ENCODE measurements at regions not wholly inside any gene's neighbourhood (a gene's known extent, or its start where the extent isn't known, plus 50 kb on each side); places are given as distances from the start of the nearest gene placed in this dataset.

GRCh38 chr1:104073463-104073902 is 323.8 kb downstream of the AMY1C start:
- POLR2A ChIA-PET, result no interaction called here
- no peak overlapping the region for H3K27ac Mint-ChIP-seq
- TF ChIP-seq EZH2 (IDR thresholded peaks at IDR 0.05; ENCODE audit: borderline replicate concordance, insufficient read depth, low read depth, low read length, poor library complexity, severe bottlenecking), result no peak
- TF ChIP-seq, protein P1, sequence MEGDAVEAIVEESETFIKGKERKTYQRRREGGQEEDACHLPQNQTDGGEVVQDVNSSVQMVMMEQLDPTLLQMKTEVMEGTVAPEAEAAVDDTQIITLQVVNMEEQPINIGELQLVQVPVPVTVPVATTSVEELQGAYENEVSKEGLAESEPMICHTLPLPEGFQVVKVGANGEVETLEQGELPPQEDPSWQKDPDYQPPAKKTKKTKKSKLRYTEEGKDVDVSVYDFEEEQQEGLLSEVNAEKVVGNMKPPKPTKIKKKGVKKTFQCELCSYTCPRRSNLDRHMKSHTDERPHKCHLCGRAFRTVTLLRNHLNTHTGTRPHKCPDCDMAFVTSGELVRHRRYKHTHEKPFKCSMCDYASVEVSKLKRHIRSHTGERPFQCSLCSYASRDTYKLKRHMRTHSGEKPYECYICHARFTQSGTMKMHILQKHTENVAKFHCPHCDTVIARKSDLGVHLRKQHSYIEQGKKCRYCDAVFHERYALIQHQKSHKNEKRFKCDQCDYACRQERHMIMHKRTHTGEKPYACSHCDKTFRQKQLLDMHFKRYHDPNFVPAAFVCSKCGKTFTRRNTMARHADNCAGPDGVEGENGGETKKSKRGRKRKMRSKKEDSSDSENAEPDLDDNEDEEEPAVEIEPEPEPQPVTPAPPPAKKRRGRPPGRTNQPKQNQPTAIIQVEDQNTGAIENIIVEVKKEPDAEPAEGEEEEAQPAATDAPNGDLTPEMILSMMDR (IDR thresholded peaks at IDR 0.05), result no peak
- intact Hi-C loops (cut with micrococcal nuclease), result no loop called here
- Histone ChIP-seq H3K27ac (ENCODE audit: low read length in 2 of 2) (no peak overlapping the region), H3K4me1 (ENCODE audit: control insufficient read depth in 2 of 2, insufficient read depth in 2 of 2, low read length in 2 of 2) (no peaks in the 10 kb centered on the region), H3K79me2 (ENCODE audit: control insufficient read depth, insufficient read depth, low read length) (no peaks in the 10 kb centered on the region), H2AFZ (ENCODE audit: insufficient read depth, low read depth, low read length, poor library complexity, severe bottlenecking) (no peak overlapping the region), H3K9ac (ENCODE audit: low read length) (no peak overlapping the region), H3K36me3 (replicated peaks in 1 of 2; ENCODE audit: control extremely low read depth in 1 of 2, control insufficient read depth in 1 of 2, extremely low read depth in 1 of 2, insufficient read depth in 2 of 2, low read length in 1 of 2) (no peaks in the 10 kb centered on the region), H3K27me3 (replicated peaks in 1 of 4; ENCODE audit: control extremely low read depth in 1 of 4, control insufficient read depth in 3 of 4, insufficient read depth in 4 of 4, low read length in 3 of 4) (no peaks in the 10 kb centered on the region), H4K20me1 (ENCODE audit: control insufficient read depth, insufficient read depth, low read length, poor library complexity, severe bottlenecking) (no peaks in the 10 kb centered on the region), H3K9me3 (ENCODE audit: control extremely low read depth in 1 of 3, control insufficient read depth in 2 of 3, insufficient read depth in 1 of 3, low read length in 2 of 3) (peaks cover 0 to 10% (median 0%) of the 10 kb centered on the region in 3 donors), H3K4me2 (replicated peaks; ENCODE audit: low read depth, low read length, poor library complexity, severe bottlenecking) (no peak overlapping the region), H3K4me3 (ENCODE audit: control extremely low read depth in 1 of 5, extremely low read depth in 1 of 5, insufficient read depth in 1 of 5, low read depth in 2 of 5, low read length in 4 of 5) (no peak overlapping the region)
- CTCF ChIA-PET, result no interaction called here
- no peaks in the 10 kb centered on the region for H3K27me3 Mint-ChIP-seq
- no peak for ATAC-seq (ENCODE audit: low read depth)
- no peak for DNase-seq
- no peaks in the 10 kb centered on the region for H3K4me1 Mint-ChIP-seq
- WGBS (ENCODE audit: insufficient coverage), result 96% methylated on average over 19 of the region's 19 CpGs
- H3K4me3 Mint-ChIP-seq, result no peak overlapping the region
- H3K9me3 Mint-ChIP-seq (ENCODE audit: insufficient read depth), result peaks cover 3% of the 10 kb centered on the region

- POLR2A ChIA-PET, result no interaction called here
These were observed 332.5 kb downstream of the AMY1C start for GRCh38 chr1:104082221-104082620.

More at GRCh38 chr1:104082221-104082620, 332.5 kb downstream of the AMY1C start:
- Mint-ChIP-seq H3K9me3 (ENCODE audit: insufficient read depth) (no peaks in the 10 kb centered on the region), H3K4me3 (no peak overlapping the region), H3K4me1 (no peaks in the 10 kb centered on the region), H3K27me3 (no peaks in the 10 kb centered on the region), H3K27ac (no peak overlapping the region)
- no peak overlapping the region for H3K4me2 ChIP-seq (replicated peaks; ENCODE audit: low read depth, low read length, poor library complexity, severe bottlenecking)
- no CpG with 5 or more reads among the region's 2 CpGs for WGBS (ENCODE audit: insufficient coverage)
- no peaks in the 10 kb centered on the region for H3K79me2 ChIP-seq (ENCODE audit: control insufficient read depth, insufficient read depth, low read length)
- H3K4me1 ChIP-seq (ENCODE audit: control insufficient read depth in 2 of 2, insufficient read depth in 2 of 2, low read length in 2 of 2), result no peaks in the 10 kb centered on the region
- H2AFZ ChIP-seq (ENCODE audit: insufficient read depth, low read depth, low read length, poor library complexity, severe bottlenecking), result no peak overlapping the region
- H3K27ac ChIP-seq (ENCODE audit: low read length in 2 of 2), result no peak overlapping the region
- no peak for DNase-seq
- intact Hi-C loops (cut with micrococcal nuclease), result no loop called here
- H3K9me3 ChIP-seq (ENCODE audit: control extremely low read depth in 1 of 3, control insufficient read depth in 2 of 3, insufficient read depth in 1 of 3, low read length in 2 of 3), result no peaks in the 10 kb centered on the region
- no peaks in the 10 kb centered on the region for H3K36me3 ChIP-seq (replicated peaks in 1 of 2; ENCODE audit: control extremely low read depth in 1 of 2, control insufficient read depth in 1 of 2, extremely low read depth in 1 of 2, insufficient read depth in 2 of 2, low read length in 1 of 2)
- no peak for TF ChIP-seq EZH2 (IDR thresholded peaks at IDR 0.05; ENCODE audit: borderline replicate concordance, insufficient read depth, low read depth, low read length, poor library complexity, severe bottlenecking)
- TF ChIP-seq, protein P1 (IDR thresholded peaks at IDR 0.05), result no peak
- H3K9ac ChIP-seq (ENCODE audit: low read length), result no peak overlapping the region
- ATAC-seq (ENCODE audit: low read depth), result no peak
- no peaks in the 10 kb centered on the region for H3K27me3 ChIP-seq (replicated peaks in 1 of 4; ENCODE audit: control extremely low read depth in 1 of 4, control insufficient read depth in 3 of 4, insufficient read depth in 4 of 4, low read length in 3 of 4)
- no peaks in the 10 kb centered on the region for H4K20me1 ChIP-seq (ENCODE audit: control insufficient read depth, insufficient read depth, low read length, poor library complexity, severe bottlenecking)
- no peak overlapping the region for H3K4me3 ChIP-seq (ENCODE audit: control extremely low read depth in 1 of 5, extremely low read depth in 1 of 5, insufficient read depth in 1 of 5, low read depth in 2 of 5, low read length in 4 of 5)
- CTCF ChIA-PET, result no interaction called here
